ENCODE measurements at regions not wholly inside any gene's neighbourhood (a gene's known extent, or its start where the extent isn't known, plus 50 kb on each side); places are given as distances from the start of the nearest gene placed in this dataset.

GRCh38 chr3:159486580-159486979 lies 502.1 kb upstream of the IL12A start (continued):
- no peak for TF ChIP-seq SIRT6 (IDR thresholded peaks at IDR 0.05; ENCODE audit: low read depth, low read length)
- TF ChIP-seq CTCF (IDR thresholded peaks at IDR 0.05 in 2 of 3, conservative IDR thresholded peaks at IDR 0.05 in 1 of 3; ENCODE audit: insufficient read depth in 2 of 3, low read depth in 1 of 3, low read length in 3 of 3): no peak
- no peak for TF ChIP-seq ZFP30 (CRISPR knock-in tag; IDR thresholded peaks at IDR 0.05; ENCODE audit: borderline replicate concordance)
- no peak for TF ChIP-seq ZNF197 (CRISPR knock-in tag; IDR thresholded peaks at IDR 0.05; ENCODE audit: low read depth)

GRCh38 chr3:159487304-159487703 lies 501.3 kb upstream of the IL12A start:
- no TSS peak for BruUV-seq (replicated peaks)
- Histone ChIP-seq H3K36me3 (ENCODE audit: control insufficient read depth, insufficient read depth, low read length) (no peaks in the 10 kb centered on the region), H3K4me2 (ENCODE audit: insufficient read depth, low read length) (no peak overlapping the region), H4K20me1 (replicated peaks; ENCODE audit: control insufficient read depth, insufficient read depth, low read length) (no peaks in the 10 kb centered on the region), H3K27me3 (ENCODE audit: control insufficient read depth in 2 of 2, insufficient read depth in 2 of 2, low read length in 2 of 2) (no peaks in the 10 kb centered on the region), H3K9me1 (ENCODE audit: control insufficient read depth, insufficient read depth, low read length) (no peaks in the 10 kb centered on the region), H3K9ac (ENCODE audit: insufficient read depth in 1 of 2, low read depth in 2 of 2, low read length in 2 of 2) (no peak overlapping the region), H3K4me1 (replicated peaks in 1 of 2; ENCODE audit: control insufficient read depth in 2 of 2, insufficient read depth in 2 of 2, low read length in 2 of 2) (no peaks in the 10 kb centered on the region), H3K79me2 (ENCODE audit: control insufficient read depth, insufficient read depth, low read length) (no peaks in the 10 kb centered on the region), H3K27ac (ENCODE audit: extremely low read depth, low read depth, low read length) (no peak overlapping the region), H2AFZ (ENCODE audit: low read depth, low read length) (no peak overlapping the region), H3K4me3 (no peak overlapping the region), H3K9me3 (replicated peaks; ENCODE audit: control insufficient read depth, insufficient read depth, low read depth, low read length) (no peaks in the 10 kb centered on the region)
- ChIA-PET POLR2A (no interaction called here), CTCF (ENCODE audit: low intra/inter-chr PET ratio) (no interaction called here)
- in situ Hi-C loops (cut with MboI): no loop called here
- no peak for FAIRE-seq
- WGBS (ENCODE audit: insufficient coverage, low coverage, missing lambda C conversion rate): 0% methylated on average over 2 of the region's 2 CpGs
- intact Hi-C loops (cut with micrococcal nuclease): no loop called here
- ATAC-seq: no peak
- DNase-seq (ENCODE audit: extremely low read depth in 1 of 4, low spot score in 3 of 4): no peak
- no peak for TF ChIP-seq PRDM10 (IDR thresholded peaks at IDR 0.05; ENCODE audit: partially characterized antibody)
- TF ChIP-seq TCF7 (IDR thresholded peaks at IDR 0.05; ENCODE audit: borderline replicate concordance): no peak
- TF ChIP-seq XRCC3 (IDR thresholded peaks at IDR 0.05): no peak
- TF ChIP-seq SMAD1 (IDR thresholded peaks at IDR 0.05; ENCODE audit: low read depth, low read length, partially characterized antibody): no peak
- no peak for TF ChIP-seq ZNF586 (CRISPR knock-in tag; conservative IDR thresholded peaks at IDR 0.05)
- TF ChIP-seq ZNF384 (IDR thresholded peaks at IDR 0.05; ENCODE audit: low read depth, low read length): no peak
- no peak for TF ChIP-seq TAF7 (tag; IDR thresholded peaks at IDR 0.05)
- no peak for TF ChIP-seq SOX6 (IDR thresholded peaks at IDR 0.05)
- TF ChIP-seq POLR2H (tag; IDR thresholded peaks at IDR 0.05; ENCODE audit: low read depth): no peak
- TF ChIP-seq FOXJ3 (CRISPR knock-in tag; IDR thresholded peaks at IDR 0.05): no peak
- no peak for TF ChIP-seq ZNF436 (CRISPR knock-in tag; IDR thresholded peaks at IDR 0.05)
- TF ChIP-seq FOXO4 (CRISPR knock-in tag; IDR thresholded peaks at IDR 0.05): no peak
- TF ChIP-seq MEF2A (IDR thresholded peaks at IDR 0.05; ENCODE audit: control insufficient read depth, low read depth, low read length): no peak
